OCI-M1 (cell line): ENCODE measurements at regions not wholly inside any gene's neighbourhood (a gene's known extent, or its start where the extent isn't known, plus 50 kb on each side); places are given as distances from the start of the nearest gene placed in this dataset.

Experiments used
- DNase-seq: peaks from one replicate; lab custom pipeline; 2025; lab: John Stamatoyannopoulos, UW

DNA sequence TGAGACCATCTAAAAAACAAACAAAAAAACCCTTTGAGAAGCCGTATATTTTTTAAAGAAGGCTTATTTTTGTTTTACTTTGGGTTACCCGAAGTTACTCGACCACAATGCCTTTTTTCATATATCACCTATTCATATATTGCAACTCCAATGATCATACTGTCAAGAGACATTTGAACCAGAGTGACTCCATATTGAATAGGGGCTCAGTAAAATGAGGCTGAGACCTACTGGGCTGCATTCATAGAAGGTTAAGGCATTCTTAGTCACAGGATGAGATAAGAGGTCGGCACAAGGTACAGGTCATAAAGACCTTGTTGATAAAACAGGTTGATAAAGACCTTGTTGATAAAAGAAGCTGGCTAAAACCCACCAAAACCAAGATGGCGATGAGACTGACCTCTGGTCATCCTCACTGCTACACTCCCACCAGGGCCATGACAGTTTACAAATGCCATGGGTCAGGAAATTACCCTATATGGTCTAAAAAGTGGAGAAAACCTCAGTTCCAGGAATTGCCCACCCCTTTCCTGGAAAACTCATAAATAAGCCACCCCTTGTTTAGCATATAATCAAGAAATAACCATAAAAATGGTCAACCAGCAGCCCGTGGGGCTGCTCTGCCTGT lies 50.0 kb upstream of the PKP2 start:
- DNase-seq = peak; percentile 76
